ENCODE measurements at regions not wholly inside any gene's neighbourhood (a gene's known extent, or its start where the extent isn't known, plus 50 kb on each side); places are given as distances from the start of the nearest gene placed in this dataset.

DNA sequence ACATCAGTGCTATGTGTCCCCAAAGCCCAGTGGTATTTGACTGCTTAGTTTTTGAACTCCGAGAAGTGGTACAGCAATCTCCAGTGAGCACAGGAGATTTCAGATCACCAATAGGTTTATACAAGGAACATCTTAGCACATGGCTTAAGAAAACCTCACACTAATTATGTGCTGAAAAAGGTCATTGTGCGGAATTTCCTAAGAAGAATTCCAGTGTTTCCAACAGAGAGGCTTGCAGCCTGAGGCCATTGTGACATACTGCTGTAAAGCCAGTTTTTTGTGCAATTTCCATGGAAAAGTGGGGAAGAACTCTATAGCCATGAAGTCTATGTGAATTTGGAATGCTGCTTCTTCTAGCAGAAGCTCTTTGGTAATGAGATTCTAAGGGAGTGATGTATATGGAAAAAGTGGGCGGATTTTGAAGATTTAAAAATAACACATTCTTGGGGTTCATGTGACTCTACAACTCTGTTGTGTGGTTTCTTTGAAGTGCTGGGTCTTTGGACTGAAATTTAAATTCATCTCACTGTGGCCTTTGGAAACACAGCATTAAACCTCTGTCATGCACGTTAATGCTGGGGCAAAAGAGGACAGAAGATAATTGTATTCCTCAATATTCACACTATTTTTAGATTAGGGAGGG is 110.5 kb upstream of the CD180 start:
- TF ChIP-seq, protein P1, sequence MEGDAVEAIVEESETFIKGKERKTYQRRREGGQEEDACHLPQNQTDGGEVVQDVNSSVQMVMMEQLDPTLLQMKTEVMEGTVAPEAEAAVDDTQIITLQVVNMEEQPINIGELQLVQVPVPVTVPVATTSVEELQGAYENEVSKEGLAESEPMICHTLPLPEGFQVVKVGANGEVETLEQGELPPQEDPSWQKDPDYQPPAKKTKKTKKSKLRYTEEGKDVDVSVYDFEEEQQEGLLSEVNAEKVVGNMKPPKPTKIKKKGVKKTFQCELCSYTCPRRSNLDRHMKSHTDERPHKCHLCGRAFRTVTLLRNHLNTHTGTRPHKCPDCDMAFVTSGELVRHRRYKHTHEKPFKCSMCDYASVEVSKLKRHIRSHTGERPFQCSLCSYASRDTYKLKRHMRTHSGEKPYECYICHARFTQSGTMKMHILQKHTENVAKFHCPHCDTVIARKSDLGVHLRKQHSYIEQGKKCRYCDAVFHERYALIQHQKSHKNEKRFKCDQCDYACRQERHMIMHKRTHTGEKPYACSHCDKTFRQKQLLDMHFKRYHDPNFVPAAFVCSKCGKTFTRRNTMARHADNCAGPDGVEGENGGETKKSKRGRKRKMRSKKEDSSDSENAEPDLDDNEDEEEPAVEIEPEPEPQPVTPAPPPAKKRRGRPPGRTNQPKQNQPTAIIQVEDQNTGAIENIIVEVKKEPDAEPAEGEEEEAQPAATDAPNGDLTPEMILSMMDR (IDR thresholded peaks at IDR 0.05) = no peak
- no peak overlapping the region for H3K4me3 ChIP-seq
- H3K27ac ChIP-seq = peak overlapping the region in 1 of 2 donors; percentile 78
- no peak for DNase-seq (ENCODE audit: low spot score)

DNA sequence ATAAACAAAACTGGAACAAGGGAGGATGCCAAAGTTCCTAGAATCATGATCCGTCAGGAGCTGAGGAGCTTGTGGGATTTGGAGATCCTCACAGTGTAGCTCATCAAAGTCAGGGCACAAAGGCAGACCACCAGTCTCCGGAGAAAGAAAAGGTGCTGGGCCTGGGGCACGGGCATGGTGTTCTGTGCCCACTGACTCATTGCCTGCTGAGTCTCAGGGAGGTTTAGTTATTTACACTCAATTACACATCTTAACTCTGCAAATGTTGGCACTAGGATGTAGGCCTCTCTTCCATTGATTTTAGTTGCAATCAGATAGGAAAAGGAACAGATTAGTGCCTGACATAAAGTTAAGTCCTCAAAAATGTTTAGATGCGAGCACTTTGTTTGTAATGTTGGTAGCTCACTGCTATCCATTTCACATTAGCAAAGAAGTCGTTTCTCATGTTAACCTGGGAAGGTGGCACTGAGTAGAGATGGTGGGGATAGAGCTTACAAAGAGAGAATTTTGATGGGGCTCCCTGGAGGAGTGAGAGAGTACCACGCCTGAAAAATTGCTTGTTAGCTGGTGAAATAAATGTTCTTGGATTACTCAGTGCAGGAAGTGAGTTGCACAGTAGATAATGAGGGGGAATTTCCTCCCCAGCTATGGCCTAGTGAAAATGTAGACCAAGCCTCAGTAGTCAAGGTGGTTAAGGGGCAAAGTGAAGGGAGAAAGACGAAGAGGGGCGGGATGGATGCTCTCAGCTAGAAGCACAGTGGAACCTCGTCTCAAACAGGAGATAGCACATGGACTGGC is 109.5 kb upstream of the CD180 start:
- no peak for DNase-seq (ENCODE audit: low spot score)
- H3K4me3 ChIP-seq = no peak overlapping the region
- peak overlapping the region in 1 of 2 donors; percentile 78 for H3K27ac ChIP-seq
- TF ChIP-seq, protein P1 (IDR thresholded peaks at IDR 0.05) = no peak

DNA sequence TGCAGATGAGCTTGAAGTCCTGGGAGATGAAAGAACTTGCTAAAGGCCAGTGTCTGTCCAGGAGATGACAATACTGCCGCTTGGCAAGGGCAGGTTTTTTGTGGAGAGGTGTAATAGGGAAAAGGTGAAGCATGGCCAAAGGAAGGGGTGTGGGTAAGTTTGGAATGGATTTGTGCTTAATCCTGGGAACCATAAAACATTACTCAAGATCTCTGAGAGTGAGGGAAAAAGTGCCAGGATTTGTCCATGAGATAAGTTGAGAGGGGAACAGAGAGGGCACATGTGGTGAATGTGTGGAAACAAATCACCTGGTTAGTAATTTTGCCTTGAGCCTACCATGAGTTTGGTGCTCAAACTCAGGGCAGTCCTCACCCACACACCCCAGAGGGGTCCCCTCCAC is 108.8 kb upstream of the CD180 start:
- H3K4me3 ChIP-seq = no peak overlapping the region
- peak overlapping the region in 1 of 2 donors; percentile 78 for H3K27ac ChIP-seq
- TF ChIP-seq, protein P1 (IDR thresholded peaks at IDR 0.05) = no peak
- no peak for DNase-seq (ENCODE audit: low spot score)

DNA sequence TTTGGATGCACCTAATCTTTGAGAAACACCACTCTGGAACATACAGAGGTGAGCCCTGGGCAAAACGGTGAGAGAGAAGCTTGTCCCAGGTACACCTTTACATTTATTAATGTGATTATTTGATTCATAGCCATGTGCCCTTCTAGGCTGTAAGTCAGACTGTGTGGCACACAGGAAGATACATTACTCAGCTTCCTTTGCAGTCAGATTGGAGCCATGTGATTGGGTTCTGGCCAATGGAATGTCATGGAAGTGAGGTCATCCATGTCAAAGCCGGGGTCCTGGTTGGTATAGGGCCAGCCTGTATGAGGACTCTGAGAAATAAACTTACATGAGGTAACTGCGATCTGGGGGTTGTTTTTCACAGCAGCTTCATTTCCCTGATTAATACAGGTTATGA is 106.8 kb upstream of the CD180 start:
- no peak overlapping the region for H3K4me3 ChIP-seq
- H3K27ac ChIP-seq = peak overlapping the region in 1 of 2 donors; percentile 49
- no peak for DNase-seq (ENCODE audit: low spot score)
- TF ChIP-seq, protein P1 (IDR thresholded peaks at IDR 0.05) = no peak

DNA sequence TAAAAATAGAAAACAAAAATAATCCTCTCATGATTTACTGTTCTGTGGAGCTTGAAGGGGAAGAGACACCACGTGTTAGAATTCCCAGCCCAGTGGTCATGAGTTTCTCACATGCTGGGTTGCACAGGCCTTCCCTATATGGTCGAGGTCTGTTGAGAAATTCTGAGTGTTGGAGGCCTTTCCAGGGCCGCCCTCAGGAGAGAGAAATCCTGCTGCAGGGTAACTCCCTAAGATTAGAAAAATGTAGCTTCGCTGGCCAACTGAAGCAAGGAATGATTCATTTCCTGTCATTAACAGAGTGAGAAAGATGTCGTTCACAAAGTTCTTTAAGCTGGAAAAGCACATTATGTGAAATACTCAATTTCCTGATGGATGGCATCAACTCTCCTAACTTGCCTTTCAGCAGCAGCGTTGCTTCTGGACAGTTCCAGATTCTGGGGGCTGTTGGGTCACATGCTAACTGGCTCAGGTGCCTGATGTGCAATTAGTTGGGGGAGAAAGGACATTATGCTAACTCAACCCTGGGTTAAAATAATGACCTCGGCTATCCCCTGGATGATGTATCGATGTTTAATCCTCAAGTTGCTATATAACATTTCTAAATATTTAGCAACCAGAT is 104.8 kb upstream of the CD180 start:
- Histone ChIP-seq H3K27ac (peak overlapping the region; percentile 63 to 85), H3K4me3 (peak overlapping the region; percentile 10)
- DNase-seq (ENCODE audit: low spot score) = peak; percentile 81
- TF ChIP-seq, protein P1 (IDR thresholded peaks at IDR 0.05) = no peak

DNA sequence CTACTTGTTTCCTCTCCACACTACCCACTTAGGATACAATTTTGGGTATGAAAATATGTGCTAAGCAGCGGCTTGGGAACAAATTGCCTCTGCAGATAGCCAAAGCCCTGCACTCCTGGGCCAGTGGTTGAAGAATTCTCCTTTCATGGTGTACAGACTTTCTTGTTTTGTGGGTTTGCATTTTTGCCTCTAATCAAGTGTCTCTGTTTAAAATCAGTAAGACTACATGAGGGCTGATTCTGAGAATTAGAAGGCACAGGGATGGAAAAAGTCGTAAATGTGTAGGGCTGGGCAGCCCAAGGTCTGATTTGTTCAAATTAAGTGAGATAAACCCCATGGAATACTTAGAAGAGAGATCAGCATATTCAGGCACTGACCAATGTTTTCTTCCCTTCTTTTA is 103.7 kb upstream of the CD180 start:
- peak overlapping the region; percentile 63 to 85 for H3K27ac ChIP-seq

More for the DNA sequence above, 103.7 kb upstream of the CD180 start:
- TF ChIP-seq, protein P1 (IDR thresholded peaks at IDR 0.05) = no peak
- no peak overlapping the region for H3K4me3 ChIP-seq
- no peak for DNase-seq (ENCODE audit: low spot score)
